ENCODE measurements at regions not wholly inside any gene's neighbourhood (a gene's known extent, or its start where the extent isn't known, plus 50 kb on each side); places are given as distances from the start of the nearest gene placed in this dataset.

DNA sequence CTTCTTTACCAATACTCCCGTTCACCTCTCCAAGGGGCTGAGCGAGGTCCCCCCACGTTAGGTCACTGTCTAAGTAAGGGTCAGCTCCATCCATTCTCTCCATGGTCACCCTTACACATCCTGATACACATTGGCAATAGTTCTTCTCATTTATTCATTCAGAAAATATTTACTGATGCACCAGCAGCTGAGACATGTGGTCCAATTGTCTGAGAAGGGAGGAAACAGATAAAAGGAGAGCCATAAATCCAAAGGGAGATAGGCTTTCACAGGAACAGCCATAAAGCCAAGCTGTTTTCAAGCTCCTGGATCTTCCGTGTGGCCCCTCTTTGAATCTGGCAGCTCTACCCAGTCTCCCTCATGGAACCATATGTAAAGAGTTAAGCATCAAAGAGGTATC, 121.2 kb downstream of the TXNL1 start (continued):
- TF ChIP-seq, protein P1, sequence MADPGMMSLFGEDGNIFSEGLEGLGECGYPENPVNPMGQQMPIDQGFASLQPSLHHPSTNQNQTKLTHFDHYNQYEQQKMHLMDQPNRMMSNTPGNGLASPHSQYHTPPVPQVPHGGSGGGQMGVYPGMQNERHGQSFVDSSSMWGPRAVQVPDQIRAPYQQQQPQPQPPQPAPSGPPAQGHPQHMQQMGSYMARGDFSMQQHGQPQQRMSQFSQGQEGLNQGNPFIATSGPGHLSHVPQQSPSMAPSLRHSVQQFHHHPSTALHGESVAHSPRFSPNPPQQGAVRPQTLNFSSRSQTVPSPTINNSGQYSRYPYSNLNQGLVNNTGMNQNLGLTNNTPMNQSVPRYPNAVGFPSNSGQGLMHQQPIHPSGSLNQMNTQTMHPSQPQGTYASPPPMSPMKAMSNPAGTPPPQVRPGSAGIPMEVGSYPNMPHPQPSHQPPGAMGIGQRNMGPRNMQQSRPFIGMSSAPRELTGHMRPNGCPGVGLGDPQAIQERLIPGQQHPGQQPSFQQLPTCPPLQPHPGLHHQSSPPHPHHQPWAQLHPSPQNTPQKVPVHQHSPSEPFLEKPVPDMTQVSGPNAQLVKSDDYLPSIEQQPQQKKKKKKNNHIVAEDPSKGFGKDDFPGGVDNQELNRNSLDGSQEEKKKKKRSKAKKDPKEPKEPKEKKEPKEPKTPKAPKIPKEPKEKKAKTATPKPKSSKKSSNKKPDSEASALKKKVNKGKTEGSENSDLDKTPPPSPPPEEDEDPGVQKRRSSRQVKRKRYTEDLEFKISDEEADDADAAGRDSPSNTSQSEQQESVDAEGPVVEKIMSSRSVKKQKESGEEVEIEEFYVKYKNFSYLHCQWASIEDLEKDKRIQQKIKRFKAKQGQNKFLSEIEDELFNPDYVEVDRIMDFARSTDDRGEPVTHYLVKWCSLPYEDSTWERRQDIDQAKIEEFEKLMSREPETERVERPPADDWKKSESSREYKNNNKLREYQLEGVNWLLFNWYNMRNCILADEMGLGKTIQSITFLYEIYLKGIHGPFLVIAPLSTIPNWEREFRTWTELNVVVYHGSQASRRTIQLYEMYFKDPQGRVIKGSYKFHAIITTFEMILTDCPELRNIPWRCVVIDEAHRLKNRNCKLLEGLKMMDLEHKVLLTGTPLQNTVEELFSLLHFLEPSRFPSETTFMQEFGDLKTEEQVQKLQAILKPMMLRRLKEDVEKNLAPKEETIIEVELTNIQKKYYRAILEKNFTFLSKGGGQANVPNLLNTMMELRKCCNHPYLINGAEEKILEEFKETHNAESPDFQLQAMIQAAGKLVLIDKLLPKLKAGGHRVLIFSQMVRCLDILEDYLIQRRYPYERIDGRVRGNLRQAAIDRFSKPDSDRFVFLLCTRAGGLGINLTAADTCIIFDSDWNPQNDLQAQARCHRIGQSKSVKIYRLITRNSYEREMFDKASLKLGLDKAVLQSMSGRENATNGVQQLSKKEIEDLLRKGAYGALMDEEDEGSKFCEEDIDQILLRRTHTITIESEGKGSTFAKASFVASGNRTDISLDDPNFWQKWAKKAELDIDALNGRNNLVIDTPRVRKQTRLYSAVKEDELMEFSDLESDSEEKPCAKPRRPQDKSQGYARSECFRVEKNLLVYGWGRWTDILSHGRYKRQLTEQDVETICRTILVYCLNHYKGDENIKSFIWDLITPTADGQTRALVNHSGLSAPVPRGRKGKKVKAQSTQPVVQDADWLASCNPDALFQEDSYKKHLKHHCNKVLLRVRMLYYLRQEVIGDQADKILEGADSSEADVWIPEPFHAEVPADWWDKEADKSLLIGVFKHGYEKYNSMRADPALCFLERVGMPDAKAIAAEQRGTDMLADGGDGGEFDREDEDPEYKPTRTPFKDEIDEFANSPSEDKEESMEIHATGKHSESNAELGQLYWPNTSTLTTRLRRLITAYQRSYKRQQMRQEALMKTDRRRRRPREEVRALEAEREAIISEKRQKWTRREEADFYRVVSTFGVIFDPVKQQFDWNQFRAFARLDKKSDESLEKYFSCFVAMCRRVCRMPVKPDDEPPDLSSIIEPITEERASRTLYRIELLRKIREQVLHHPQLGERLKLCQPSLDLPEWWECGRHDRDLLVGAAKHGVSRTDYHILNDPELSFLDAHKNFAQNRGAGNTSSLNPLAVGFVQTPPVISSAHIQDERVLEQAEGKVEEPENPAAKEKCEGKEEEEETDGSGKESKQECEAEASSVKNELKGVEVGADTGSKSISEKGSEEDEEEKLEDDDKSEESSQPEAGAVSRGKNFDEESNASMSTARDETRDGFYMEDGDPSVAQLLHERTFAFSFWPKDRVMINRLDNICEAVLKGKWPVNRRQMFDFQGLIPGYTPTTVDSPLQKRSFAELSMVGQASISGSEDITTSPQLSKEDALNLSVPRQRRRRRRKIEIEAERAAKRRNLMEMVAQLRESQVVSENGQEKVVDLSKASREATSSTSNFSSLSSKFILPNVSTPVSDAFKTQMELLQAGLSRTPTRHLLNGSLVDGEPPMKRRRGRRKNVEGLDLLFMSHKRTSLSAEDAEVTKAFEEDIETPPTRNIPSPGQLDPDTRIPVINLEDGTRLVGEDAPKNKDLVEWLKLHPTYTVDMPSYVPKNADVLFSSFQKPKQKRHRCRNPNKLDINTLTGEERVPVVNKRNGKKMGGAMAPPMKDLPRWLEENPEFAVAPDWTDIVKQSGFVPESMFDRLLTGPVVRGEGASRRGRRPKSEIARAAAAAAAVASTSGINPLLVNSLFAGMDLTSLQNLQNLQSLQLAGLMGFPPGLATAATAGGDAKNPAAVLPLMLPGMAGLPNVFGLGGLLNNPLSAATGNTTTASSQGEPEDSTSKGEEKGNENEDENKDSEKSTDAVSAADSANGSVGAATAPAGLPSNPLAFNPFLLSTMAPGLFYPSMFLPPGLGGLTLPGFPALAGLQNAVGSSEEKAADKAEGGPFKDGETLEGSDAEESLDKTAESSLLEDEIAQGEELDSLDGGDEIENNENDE (IDR thresholded peaks at IDR 0.05; ENCODE audit: insufficient replicate concordance, low read length): no peak
- TF ChIP-seq CREB1 (IDR thresholded peaks at IDR 0.05) (no peak), TBP (IDR thresholded peaks at IDR 0.05; ENCODE audit: low read depth, low read length) (no peak), RNF2 (IDR thresholded peaks at IDR 0.05; ENCODE audit: borderline replicate concordance, low read depth, low read length, missing control alignments, poor library complexity, severe bottlenecking) (no peak), EZH2 (IDR thresholded peaks at IDR 0.05; ENCODE audit: low read depth, low read length, severe bottlenecking) (no peak), RAD21 (IDR thresholded peaks at IDR 0.05 in 1 of 2, conservative IDR thresholded peaks at IDR 0.05 in 1 of 2; ENCODE audit: low read depth in 2 of 2, low read length in 2 of 2) (no peak), GABPA (IDR thresholded peaks at IDR 0.05; ENCODE audit: borderline replicate concordance, insufficient read depth, low read length) (no peak), HDAC6 (IDR thresholded peaks at IDR 0.05; ENCODE audit: low read depth, low read length) (no peak)
- TF ChIP-seq, protein P2, sequence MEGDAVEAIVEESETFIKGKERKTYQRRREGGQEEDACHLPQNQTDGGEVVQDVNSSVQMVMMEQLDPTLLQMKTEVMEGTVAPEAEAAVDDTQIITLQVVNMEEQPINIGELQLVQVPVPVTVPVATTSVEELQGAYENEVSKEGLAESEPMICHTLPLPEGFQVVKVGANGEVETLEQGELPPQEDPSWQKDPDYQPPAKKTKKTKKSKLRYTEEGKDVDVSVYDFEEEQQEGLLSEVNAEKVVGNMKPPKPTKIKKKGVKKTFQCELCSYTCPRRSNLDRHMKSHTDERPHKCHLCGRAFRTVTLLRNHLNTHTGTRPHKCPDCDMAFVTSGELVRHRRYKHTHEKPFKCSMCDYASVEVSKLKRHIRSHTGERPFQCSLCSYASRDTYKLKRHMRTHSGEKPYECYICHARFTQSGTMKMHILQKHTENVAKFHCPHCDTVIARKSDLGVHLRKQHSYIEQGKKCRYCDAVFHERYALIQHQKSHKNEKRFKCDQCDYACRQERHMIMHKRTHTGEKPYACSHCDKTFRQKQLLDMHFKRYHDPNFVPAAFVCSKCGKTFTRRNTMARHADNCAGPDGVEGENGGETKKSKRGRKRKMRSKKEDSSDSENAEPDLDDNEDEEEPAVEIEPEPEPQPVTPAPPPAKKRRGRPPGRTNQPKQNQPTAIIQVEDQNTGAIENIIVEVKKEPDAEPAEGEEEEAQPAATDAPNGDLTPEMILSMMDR (IDR thresholded peaks at IDR 0.05; ENCODE audit: control extremely low read depth in 1 of 3, insufficient read depth in 1 of 3, low read depth in 1 of 3, low read length in 3 of 3): no peak

Data from H1 (cell line).